GM12878 (cell line): ENCODE measurements at regions not wholly inside any gene's neighbourhood (a gene's known extent, or its start where the extent isn't known, plus 50 kb on each side); places are given as distances from the start of the nearest gene placed in this dataset.

Experiments
- ATAC-seq: fragments of 200-7000 bp; cut with Tn5 transposase; 3 replicates; pipeline ENCODE4 v1.9.1; 2020; ENCODE audit warnings: mild to moderate bottlenecking, moderate library complexity
- BruUV-seq: library from RNA; stranded (reverse); fragments of 400-500 nt; replicated peaks from 2 replicates; lab custom pipeline; 2021; lab: Mats Ljungman, UMichigan
- CTCF ChIA-PET: fragments of 300-600 bp; sonication (Branson Sonifier 250); formaldehyde crosslinking; extraction: SDS; loops from one replicate; lab custom pipeline; 2021; ENCODE audit warnings: inconsistent platforms; lab: Yijun Ruan, JAX
- POLR2A ChIA-PET: fragments of 350-600 bp; formaldehyde crosslinking; extraction: SDS; loops from one replicate; lab custom pipeline; 2021; ENCODE audit warnings: inconsistent platforms; lab: Charles Lee
- RAD21 ChIA-PET: fragments of 300-600 bp; sonication (Branson Sonifier 250); formaldehyde crosslinking; loops from one replicate; lab custom pipeline; 2023; ENCODE audit warnings: antibody characterized with exemption; ENCODE audit not compliant: unreplicated experiment; lab: Charles Lee
- SMC1A ChIA-PET: fragments of 300-600 bp; sonication (Branson Sonifier 250); formaldehyde crosslinking; loops from one replicate; lab custom pipeline; 2023; ENCODE audit not compliant: unreplicated experiment, uncharacterized antibody; lab: Charles Lee
- DNase-seq: peaks from one replicate; pipeline ENCODE4 v3.0.0-alpha.2; 2011; ENCODE audit warnings: low read depth, low spot score
- FAIRE-seq: peaks from 3 replicates; lab custom pipeline; 2011; peaks lifted over from hg19 to GRCh38; lab: Jason Lieb, UNC
- H2AFZ ChIP-seq: 2 replicates; pipeline ENCODE4 v1.6.0; 2011; ENCODE audit warnings: low read depth, low read length, control low read depth; ENCODE audit not compliant: control insufficient read depth
- H3K27ac ChIP-seq: 2 replicates; pipeline ENCODE4 v1.5.1; 2011; ENCODE audit warnings: control low read depth; ENCODE audit not compliant: control insufficient read depth, insufficient read depth
- H3K27me3 ChIP-seq, 2 experiments: replicated peaks in 1 of 2; 2 replicates each; pipeline versions ENCODE4 v1.6.0 to v1.6.1; 2011; ENCODE audit warnings: low read length in 1 of 2; ENCODE audit not compliant: control insufficient read depth in 2 of 2, insufficient read depth in 2 of 2
- H3K36me3 ChIP-seq, 2 experiments: 2 replicates each; pipeline ENCODE4 v1.5.1; 2011; ENCODE audit warnings: low read length in 1 of 2; ENCODE audit not compliant: control insufficient read depth in 2 of 2, insufficient read depth in 2 of 2
- H3K4me1 ChIP-seq: 2 replicates; pipeline ENCODE4 v1.6.1; 2011; ENCODE audit warnings: mild to moderate bottlenecking, low read length, moderate library complexity, mixed read lengths; ENCODE audit not compliant: control insufficient read depth, insufficient read depth
- H3K4me2 ChIP-seq: 2 replicates; pipeline ENCODE4 v1.6.0; 2011; ENCODE audit warnings: control low read depth; ENCODE audit not compliant: control insufficient read depth, insufficient read depth
- H3K4me3 ChIP-seq: fragments of 200-600 bp; sonication (generic); 2 replicates; pipeline ENCODE4 v1.5.1; 2016
- H3K79me2 ChIP-seq: 2 replicates; pipeline ENCODE4 v1.6.0; 2011; ENCODE audit warnings: low read length; ENCODE audit not compliant: control insufficient read depth, insufficient read depth
- H3K9ac ChIP-seq: 2 replicates; pipeline ENCODE4 v1.8.0; 2011; ENCODE audit warnings: low read length, control low read depth, mixed read lengths; ENCODE audit not compliant: control insufficient read depth, insufficient read depth
- H3K9me3 ChIP-seq: replicated peaks from 3 replicates; pipeline ENCODE4 v1.5.1; 2011; ENCODE audit warnings: mild to moderate bottlenecking, low read length; ENCODE audit not compliant: control insufficient read depth, insufficient read depth
- H4K20me1 ChIP-seq: 2 replicates; pipeline ENCODE4 v1.6.0; 2011; ENCODE audit not compliant: control insufficient read depth, insufficient read depth
- FOXK2 ChIP-seq: fragments of 450-650 bp; IDR thresholded peaks from 2 replicates; pipeline ENCODE4 v1.6.1; 2017; ENCODE audit warnings: mild to moderate bottlenecking, moderate library complexity
- NR2C1 ChIP-seq: fragments of 450-650 bp; IDR thresholded peaks from 2 replicates; pipeline ENCODE4 v1.6.1; 2017; ENCODE audit warnings: antibody characterized with exemption, mild to moderate bottlenecking, moderate library complexity
- WGBS: methylation state at CpG from one replicate; pipeline ENCODE4 v1.1.6; 2016; ENCODE audit warnings: low lambda C conversion rate; ENCODE audit not compliant: insufficient replicate concordance, insufficient coverage; ENCODE audit errors: missing lambda C conversion rate; 5-methylcytosine and 5-hydroxymethylcytosine counted together
- in situ Hi-C: fragments of 300-500 bp; cut with MboI; formaldehyde crosslinking; loops from 9 replicates; pipeline ENCODE4 v1.14.3; 2018; ENCODE audit warnings: mixed read lengths
- intact Hi-C: fragments of 100-400 bp; cut with micrococcal nuclease; formaldehyde crosslinking; loops from one replicate; pipeline ENCODE4 v1.14.2; 2022; ENCODE audit not compliant: unreplicated experiment
- TF ChIP-seq, protein P1 (sequence below), 3 experiments: IDR thresholded peaks in 2 of 3; conservative IDR thresholded peaks in 1 of 3; 2 replicates each; pipeline ENCODE4 v1.5.1; 2011; ENCODE audit warnings: low read depth in 3 of 3, low read length in 3 of 3, mild to moderate bottlenecking in 3 of 3, control low read depth in 2 of 3, moderate library complexity in 2 of 3, inconsistent platforms in 1 of 3, mixed read lengths in 1 of 3; ENCODE audit not compliant: control insufficient read depth in 2 of 3, insufficient read depth in 1 of 3; ENCODE audit errors: extremely low read depth in 1 of 3
- TF ChIP-seq, protein P2 (sequence below): fragments of 450-650 bp; IDR thresholded peaks from 2 replicates; pipeline ENCODE4 v1.6.1; 2018; ENCODE audit warnings: borderline replicate concordance, mild to moderate bottlenecking; ENCODE audit not compliant: partially characterized antibody

DNA sequence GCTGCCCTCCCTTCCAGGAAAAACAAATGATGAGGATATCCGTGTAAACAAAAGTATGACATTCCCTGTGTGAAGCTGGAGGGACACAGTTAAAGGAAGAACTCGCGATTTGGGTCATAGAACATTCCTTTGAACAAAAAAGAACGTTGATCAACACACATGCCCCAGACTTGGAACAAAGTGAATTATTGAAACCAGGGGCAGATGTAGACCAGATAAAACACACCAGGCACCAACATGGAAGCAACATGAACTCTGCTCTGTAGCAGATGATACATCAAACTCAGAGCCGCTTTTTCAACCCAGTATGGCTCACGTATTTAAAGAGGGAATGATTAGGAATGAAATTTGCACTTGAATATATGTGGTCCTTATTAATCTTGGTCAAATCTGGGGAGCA lies 206.5 kb downstream of the TMEM182 start:
- Histone ChIP-seq H3K4me2 (no peak overlapping the region), H3K27ac (no peak overlapping the region), H3K79me2 (no peaks in the 10 kb centered on the region), H3K9ac (no peak overlapping the region), H3K36me3 (no peaks in the 10 kb centered on the region), H3K4me3 (no peak overlapping the region), H4K20me1 (no peaks in the 10 kb centered on the region), H3K9me3 (no peaks in the 10 kb centered on the region), H3K4me1 (no peaks in the 10 kb centered on the region), H2AFZ (no peak overlapping the region), H3K27me3 (no peaks in the 10 kb centered on the region)
- intact Hi-C loops (no loop called here), in situ Hi-C loops (no loop called here)
- ChIA-PET POLR2A (no interaction called here), CTCF (no interaction called here), SMC1A (no interaction called here), RAD21 (no interaction called here)
- no TSS peak for BruUV-seq
- TF ChIP-seq, protein P1, sequence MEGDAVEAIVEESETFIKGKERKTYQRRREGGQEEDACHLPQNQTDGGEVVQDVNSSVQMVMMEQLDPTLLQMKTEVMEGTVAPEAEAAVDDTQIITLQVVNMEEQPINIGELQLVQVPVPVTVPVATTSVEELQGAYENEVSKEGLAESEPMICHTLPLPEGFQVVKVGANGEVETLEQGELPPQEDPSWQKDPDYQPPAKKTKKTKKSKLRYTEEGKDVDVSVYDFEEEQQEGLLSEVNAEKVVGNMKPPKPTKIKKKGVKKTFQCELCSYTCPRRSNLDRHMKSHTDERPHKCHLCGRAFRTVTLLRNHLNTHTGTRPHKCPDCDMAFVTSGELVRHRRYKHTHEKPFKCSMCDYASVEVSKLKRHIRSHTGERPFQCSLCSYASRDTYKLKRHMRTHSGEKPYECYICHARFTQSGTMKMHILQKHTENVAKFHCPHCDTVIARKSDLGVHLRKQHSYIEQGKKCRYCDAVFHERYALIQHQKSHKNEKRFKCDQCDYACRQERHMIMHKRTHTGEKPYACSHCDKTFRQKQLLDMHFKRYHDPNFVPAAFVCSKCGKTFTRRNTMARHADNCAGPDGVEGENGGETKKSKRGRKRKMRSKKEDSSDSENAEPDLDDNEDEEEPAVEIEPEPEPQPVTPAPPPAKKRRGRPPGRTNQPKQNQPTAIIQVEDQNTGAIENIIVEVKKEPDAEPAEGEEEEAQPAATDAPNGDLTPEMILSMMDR (IDR thresholded peaks at IDR 0.05 in 2 of 3, conservative IDR thresholded peaks at IDR 0.05 in 1 of 3; ENCODE audit: control insufficient read depth in 2 of 3, extremely low read depth in 1 of 3, insufficient read depth in 1 of 3, low read depth in 3 of 3, low read length in 3 of 3) = no peak
- TF ChIP-seq NR2C1 (no peak), FOXK2 (no peak)
- TF ChIP-seq, protein P2, sequence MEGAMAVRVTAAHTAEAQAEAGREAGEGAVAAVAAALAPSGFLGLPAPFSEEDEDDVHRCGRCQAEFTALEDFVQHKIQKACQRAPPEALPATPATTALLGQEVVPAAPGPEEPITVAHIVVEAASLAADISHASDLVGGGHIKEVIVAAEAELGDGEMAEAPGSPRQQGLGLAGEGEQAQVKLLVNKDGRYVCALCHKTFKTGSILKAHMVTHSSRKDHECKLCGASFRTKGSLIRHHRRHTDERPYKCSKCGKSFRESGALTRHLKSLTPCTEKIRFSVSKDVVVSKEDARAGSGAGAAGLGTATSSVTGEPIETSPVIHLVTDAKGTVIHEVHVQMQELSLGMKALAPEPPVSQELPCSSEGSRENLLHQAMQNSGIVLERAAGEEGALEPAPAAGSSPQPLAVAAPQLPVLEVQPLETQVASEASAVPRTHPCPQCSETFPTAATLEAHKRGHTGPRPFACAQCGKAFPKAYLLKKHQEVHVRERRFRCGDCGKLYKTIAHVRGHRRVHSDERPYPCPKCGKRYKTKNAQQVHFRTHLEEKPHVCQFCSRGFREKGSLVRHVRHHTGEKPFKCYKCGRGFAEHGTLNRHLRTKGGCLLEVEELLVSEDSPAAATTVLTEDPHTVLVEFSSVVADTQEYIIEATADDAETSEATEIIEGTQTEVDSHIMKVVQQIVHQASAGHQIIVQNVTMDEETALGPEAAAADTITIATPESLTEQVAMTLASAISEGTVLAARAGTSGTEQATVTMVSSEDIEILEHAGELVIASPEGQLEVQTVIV = no peak
- WGBS = 13% methylated on average over 6 of the region's 6 CpGs
- DNase-seq (no peak), ATAC-seq (no peak), FAIRE-seq (no peak)
